Parathyroid adenoma (tissue), 2 donors: ENCODE measurements at regions not wholly inside any gene's neighbourhood (a gene's known extent, or its start where the extent isn't known, plus 50 kb on each side); places are given as distances from the start of the nearest gene placed in this dataset.

ENCODE experiments used
- H2AFZ ChIP-seq: fragments of 300-600 bp; sonication (generic); one replicate; pipeline ENCODE4 v1.7.0; 2017; ENCODE audit warnings: antibody characterized with exemption, mild to moderate bottlenecking
- H3K27ac ChIP-seq: fragments of 300-600 bp; sonication (generic); one replicate; pipeline ENCODE4 v1.7.0; 2017
- H3K27me3 ChIP-seq: fragments of 300-600 bp; sonication (generic); one replicate; pipeline ENCODE4 v1.7.0; 2017; ENCODE audit warnings: low read length; ENCODE audit not compliant: control insufficient read depth, insufficient read depth
- H3K36me3 ChIP-seq: fragments of 300-600 bp; sonication (generic); one replicate; pipeline ENCODE4 v1.7.0; 2017; ENCODE audit warnings: low read length; ENCODE audit not compliant: control insufficient read depth, insufficient read depth
- H3K4me1 ChIP-seq: fragments of 300-600 bp; sonication (generic); one replicate; pipeline ENCODE4 v1.7.0; 2017; ENCODE audit warnings: control low read depth
- H3K4me2 ChIP-seq: fragments of 300-600 bp; sonication (generic); one replicate; pipeline ENCODE4 v1.7.0; 2017; ENCODE audit warnings: low read length
- H3K4me3 ChIP-seq: fragments of 300-600 bp; sonication (generic); one replicate; pipeline ENCODE4 v1.7.0; 2017; ENCODE audit warnings: low read depth, low read length
- H3K79me2 ChIP-seq: fragments of 300-600 bp; sonication (generic); one replicate; pipeline ENCODE4 v1.7.0; 2017; ENCODE audit warnings: control low read depth
- H3K9ac ChIP-seq: fragments of 300-600 bp; sonication (generic); one replicate; pipeline ENCODE4 v1.7.0; 2017; ENCODE audit warnings: mild to moderate bottlenecking
- H3K9me3 ChIP-seq: fragments of 300-600 bp; sonication (generic); one replicate; pipeline ENCODE4 v1.7.0; 2017; ENCODE audit warnings: low read length; ENCODE audit not compliant: control insufficient read depth
- CTCF ChIP-seq: fragments of 300-600 bp; sonication (generic); IDR thresholded peaks from one replicate; pipeline ENCODE4 v1.7.0; 2017; ENCODE audit warnings: antibody characterized with exemption, mild to moderate bottlenecking
- donor health status: primary hyperparathyroidism.

- Histone ChIP-seq H2AFZ (no peak overlapping the region), H3K27me3 (no peaks in the 10 kb centered on the region), H3K9ac (no peak overlapping the region), H3K9me3 (no peaks in the 10 kb centered on the region), H3K4me3 (no peak overlapping the region), H3K4me1 (no peaks in the 10 kb centered on the region), H3K79me2 (no peaks in the 10 kb centered on the region), H3K27ac (no peak overlapping the region), H3K4me2 (no peak overlapping the region), H3K36me3 (no peaks in the 10 kb centered on the region)
- TF ChIP-seq CTCF: no peak
Measured at GRCh38 chrX:125096870-125097269, 222.8 kb upstream of the TEX13C start.

GRCh38 chrX:125101971-125102755 is 217.5 kb upstream of the TEX13C start:
- no peak for TF ChIP-seq CTCF
- no peak overlapping the region for H3K4me2 ChIP-seq
- no peak overlapping the region for H2AFZ ChIP-seq
- H3K9me3 ChIP-seq: no peaks in the 10 kb centered on the region
- H3K79me2 ChIP-seq: no peaks in the 10 kb centered on the region
- H3K4me1 ChIP-seq: no peaks in the 10 kb centered on the region
- no peak overlapping the region for H3K4me3 ChIP-seq
- no peaks in the 10 kb centered on the region for H3K27me3 ChIP-seq
- H3K36me3 ChIP-seq: no peaks in the 10 kb centered on the region
- H3K9ac ChIP-seq: no peak overlapping the region
- no peak overlapping the region for H3K27ac ChIP-seq

- no peak for TF ChIP-seq CTCF
- Histone ChIP-seq H3K4me3 (no peak overlapping the region), H2AFZ (no peak overlapping the region), H3K9ac (no peak overlapping the region), H3K27me3 (no peaks in the 10 kb centered on the region), H3K4me2 (no peak overlapping the region), H3K36me3 (no peaks in the 10 kb centered on the region), H3K27ac (no peak overlapping the region), H3K79me2 (no peaks in the 10 kb centered on the region), H3K4me1 (no peaks in the 10 kb centered on the region), H3K9me3 (no peaks in the 10 kb centered on the region)
Measured at GRCh38 chrX:125103693-125104092, 216.0 kb upstream of the TEX13C start.

- no peaks in the 10 kb centered on the region for H3K9me3 ChIP-seq
Measured at GRCh38 chrX:125108921-125109320, 210.8 kb upstream of the TEX13C start.

More at GRCh38 chrX:125108921-125109320, 210.8 kb upstream of the TEX13C start:
- H2AFZ ChIP-seq: no peak overlapping the region
- H3K27ac ChIP-seq: no peak overlapping the region
- no peaks in the 10 kb centered on the region for H3K36me3 ChIP-seq
- H3K4me3 ChIP-seq: no peak overlapping the region
- H3K4me1 ChIP-seq: no peaks in the 10 kb centered on the region
- no peak for TF ChIP-seq CTCF
- no peaks in the 10 kb centered on the region for H3K27me3 ChIP-seq
- no peak overlapping the region for H3K4me2 ChIP-seq
- no peaks in the 10 kb centered on the region for H3K79me2 ChIP-seq
- no peak overlapping the region for H3K9ac ChIP-seq
